ENCODE measurements at regions not wholly inside any gene's neighbourhood (a gene's known extent, or its start where the extent isn't known, plus 50 kb on each side); places are given as distances from the start of the nearest gene placed in this dataset.

DNA sequence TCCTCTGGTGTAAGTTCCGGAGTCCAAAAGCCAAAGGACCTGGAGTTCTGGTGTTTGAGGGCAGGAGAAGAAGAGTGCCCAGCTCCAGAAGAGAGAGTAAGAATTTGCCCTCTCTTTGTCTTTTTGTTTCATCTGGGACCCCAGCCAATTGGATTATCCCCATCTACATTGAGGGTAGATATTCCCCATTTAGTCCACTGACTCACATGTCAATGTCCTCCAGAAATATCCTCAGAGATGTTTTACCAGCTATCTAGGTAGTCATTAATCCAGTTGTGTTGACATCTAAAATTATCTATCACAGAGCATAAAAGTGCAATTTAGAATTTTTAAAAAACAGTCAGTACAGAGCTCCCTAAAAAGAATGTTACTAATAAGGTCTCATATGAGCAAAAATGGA, 132.9 kb upstream of the TMEM47 start:
- TF ChIP-seq POLR2A (IDR thresholded peaks at IDR 0.05; ENCODE audit: insufficient read depth in 1 of 2, low read depth in 2 of 2, low read length in 2 of 2) (no peak), HNF4G (IDR thresholded peaks at IDR 0.05; ENCODE audit: borderline replicate concordance, low read depth, low read length) (no peak), HNF4G (CRISPR knock-in tag; IDR thresholded peaks at IDR 0.05; ENCODE audit: borderline replicate concordance, low read depth) (no peak)

Data from HepG2 (cell line).